ENCODE measurements at regions not wholly inside any gene's neighbourhood (a gene's known extent, or its start where the extent isn't known, plus 50 kb on each side); places are given as distances from the start of the nearest gene placed in this dataset.

- Mint-ChIP-seq H3K9me3 (no peaks in the 10 kb centered on the region), H3K36me3 (ENCODE audit: low read depth) (no peaks in the 10 kb centered on the region), H3K27me3 (no peaks in the 10 kb centered on the region), H3K4me1 (no peaks in the 10 kb centered on the region), H3K4me3 (no peak overlapping the region), H3K27ac (no peak overlapping the region)
- intact Hi-C loops (cut with micrococcal nuclease): no loop called here
- no peak for DNase-seq
Measured at GRCh38 chr1:239840790-239841189, 250.9 kb upstream of the FMN2 start.

- H3K27me3 Mint-ChIP-seq: no peaks in the 10 kb centered on the region
- intact Hi-C loops (cut with micrococcal nuclease): no loop called here
- H3K36me3 Mint-ChIP-seq (ENCODE audit: low read depth): no peaks in the 10 kb centered on the region
- H3K9me3 Mint-ChIP-seq: no peaks in the 10 kb centered on the region
- no peaks in the 10 kb centered on the region for H3K4me1 Mint-ChIP-seq
- no peak overlapping the region for H3K4me3 Mint-ChIP-seq
- no peak overlapping the region for H3K27ac Mint-ChIP-seq
- no peak for DNase-seq
Measured at GRCh38 chr1:239841631-239842030, 250.1 kb upstream of the FMN2 start.

GRCh38 chr1:239843541-239843940 is 248.1 kb upstream of the FMN2 start:
- Mint-ChIP-seq H3K4me3 (no peak overlapping the region), H3K27ac (no peak overlapping the region), H3K4me1 (no peaks in the 10 kb centered on the region), H3K9me3 (no peaks in the 10 kb centered on the region), H3K27me3 (no peaks in the 10 kb centered on the region), H3K36me3 (ENCODE audit: low read depth) (no peaks in the 10 kb centered on the region)
- intact Hi-C loops (cut with micrococcal nuclease): no loop called here
- no peak for DNase-seq

DNA sequence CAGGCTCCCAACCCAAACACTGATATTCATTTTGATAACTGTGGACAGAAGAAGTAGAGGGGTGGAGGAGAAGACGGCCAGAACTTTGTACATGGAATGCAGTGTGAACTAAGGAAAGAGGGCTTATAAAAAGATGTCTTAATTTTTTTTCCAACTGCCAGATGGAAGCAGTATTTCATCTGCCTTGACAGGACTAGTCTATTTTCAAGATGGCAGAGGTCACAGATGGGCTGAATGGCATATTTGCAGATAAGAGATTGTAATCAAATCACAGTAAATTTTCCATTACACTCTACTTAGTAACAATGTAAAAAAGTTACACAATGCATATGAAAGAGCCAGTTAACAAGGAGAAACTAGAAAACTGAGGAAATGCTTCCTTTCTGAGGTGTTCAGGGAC is 246.8 kb upstream of the FMN2 start:
- Mint-ChIP-seq H3K27me3 (no peaks in the 10 kb centered on the region), H3K9me3 (no peaks in the 10 kb centered on the region), H3K36me3 (ENCODE audit: low read depth) (no peaks in the 10 kb centered on the region), H3K27ac (no peak overlapping the region), H3K4me1 (no peaks in the 10 kb centered on the region), H3K4me3 (no peak overlapping the region)
- no peak for DNase-seq
- intact Hi-C loops (cut with micrococcal nuclease): no loop called here

GRCh38 chr1:239854922-239855321 is 236.8 kb upstream of the FMN2 start:
- intact Hi-C loops (cut with micrococcal nuclease): no loop called here
- no peak overlapping the region for H3K27ac Mint-ChIP-seq
- peaks cover 4% of the 10 kb centered on the region for H3K9me3 Mint-ChIP-seq
- H3K27me3 Mint-ChIP-seq: no peaks in the 10 kb centered on the region
- H3K4me1 Mint-ChIP-seq: no peaks in the 10 kb centered on the region
- no peak for DNase-seq
- H3K36me3 Mint-ChIP-seq (ENCODE audit: low read depth): no peaks in the 10 kb centered on the region
- no peak overlapping the region for H3K4me3 Mint-ChIP-seq

GRCh38 chr1:239856067-239856466 is 235.6 kb upstream of the FMN2 start:
- no peak overlapping the region for H3K27ac Mint-ChIP-seq
- H3K4me3 Mint-ChIP-seq: no peak overlapping the region
- H3K9me3 Mint-ChIP-seq: peaks cover 4% of the 10 kb centered on the region
- no peaks in the 10 kb centered on the region for H3K4me1 Mint-ChIP-seq
- H3K27me3 Mint-ChIP-seq: no peaks in the 10 kb centered on the region
- intact Hi-C loops (cut with micrococcal nuclease): no loop called here
- no peak for DNase-seq
- H3K36me3 Mint-ChIP-seq (ENCODE audit: low read depth): no peaks in the 10 kb centered on the region

- H3K27me3 Mint-ChIP-seq: no peaks in the 10 kb centered on the region
- no peaks in the 10 kb centered on the region for H3K36me3 Mint-ChIP-seq (ENCODE audit: low read depth)
- no peaks in the 10 kb centered on the region for H3K4me1 Mint-ChIP-seq
- H3K9me3 Mint-ChIP-seq: peaks cover 4% of the 10 kb centered on the region
- DNase-seq: no peak
- H3K4me3 Mint-ChIP-seq: no peak overlapping the region
- no peak overlapping the region for H3K27ac Mint-ChIP-seq
- intact Hi-C loops (cut with micrococcal nuclease): no loop called here
Measured at GRCh38 chr1:239856924-239857323, 234.8 kb upstream of the FMN2 start.

DNA sequence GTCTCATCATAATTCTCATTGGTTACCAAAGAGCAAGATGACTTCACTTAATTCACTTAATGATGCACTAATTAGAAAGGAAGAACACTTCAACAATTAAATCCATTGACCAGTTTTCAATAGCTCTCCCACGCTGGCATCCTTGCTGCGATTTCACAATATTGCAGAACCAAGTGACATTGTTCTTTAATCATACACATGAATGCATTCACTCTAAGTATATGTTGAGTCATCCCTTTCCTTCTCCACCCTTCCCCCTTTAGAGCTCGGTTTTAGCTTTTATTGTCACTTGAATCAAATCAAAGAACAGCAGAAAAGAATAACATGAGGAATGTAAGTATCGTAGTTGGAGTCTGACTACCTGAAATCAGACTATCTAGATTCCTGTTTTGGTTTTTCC is 233.6 kb upstream of the FMN2 start:
- intact Hi-C loops (cut with micrococcal nuclease): no loop called here
- Mint-ChIP-seq H3K4me3 (no peak overlapping the region), H3K36me3 (ENCODE audit: low read depth) (no peaks in the 10 kb centered on the region), H3K27ac (no peak overlapping the region), H3K4me1 (no peaks in the 10 kb centered on the region), H3K9me3 (peaks cover 4% of the 10 kb centered on the region), H3K27me3 (no peaks in the 10 kb centered on the region)
- DNase-seq: no peak

- DNase-seq: no peak
- H3K9me3 Mint-ChIP-seq: peaks cover 4% of the 10 kb centered on the region
- intact Hi-C loops (cut with micrococcal nuclease): no loop called here
- H3K4me1 Mint-ChIP-seq: no peaks in the 10 kb centered on the region
- H3K36me3 Mint-ChIP-seq (ENCODE audit: low read depth): no peaks in the 10 kb centered on the region
- H3K4me3 Mint-ChIP-seq: no peak overlapping the region
- H3K27me3 Mint-ChIP-seq: no peaks in the 10 kb centered on the region
- H3K27ac Mint-ChIP-seq: no peak overlapping the region
Measured at GRCh38 chr1:239858529-239858928, 233.2 kb upstream of the FMN2 start.

- no peak for DNase-seq
- H3K27me3 Mint-ChIP-seq: no peaks in the 10 kb centered on the region
- H3K9me3 Mint-ChIP-seq: no peaks in the 10 kb centered on the region
- H3K4me1 Mint-ChIP-seq: no peaks in the 10 kb centered on the region
- H3K27ac Mint-ChIP-seq: no peak overlapping the region
- intact Hi-C loops (cut with micrococcal nuclease): no loop called here
- H3K4me3 Mint-ChIP-seq: no peak overlapping the region
- H3K36me3 Mint-ChIP-seq (ENCODE audit: low read depth): no peaks in the 10 kb centered on the region
Measured at GRCh38 chr1:239861985-239862384, 229.7 kb upstream of the FMN2 start.

GRCh38 chr1:239868058-239868832 is 223.4 kb upstream of the FMN2 start:
- no peak for DNase-seq
- no peak overlapping the region for H3K27ac Mint-ChIP-seq
- no peaks in the 10 kb centered on the region for H3K9me3 Mint-ChIP-seq
- H3K4me3 Mint-ChIP-seq: no peak overlapping the region
- no peaks in the 10 kb centered on the region for H3K4me1 Mint-ChIP-seq
- intact Hi-C loops (cut with micrococcal nuclease): no loop called here
- H3K36me3 Mint-ChIP-seq (ENCODE audit: low read depth): no peaks in the 10 kb centered on the region
- no peaks in the 10 kb centered on the region for H3K27me3 Mint-ChIP-seq

DNA sequence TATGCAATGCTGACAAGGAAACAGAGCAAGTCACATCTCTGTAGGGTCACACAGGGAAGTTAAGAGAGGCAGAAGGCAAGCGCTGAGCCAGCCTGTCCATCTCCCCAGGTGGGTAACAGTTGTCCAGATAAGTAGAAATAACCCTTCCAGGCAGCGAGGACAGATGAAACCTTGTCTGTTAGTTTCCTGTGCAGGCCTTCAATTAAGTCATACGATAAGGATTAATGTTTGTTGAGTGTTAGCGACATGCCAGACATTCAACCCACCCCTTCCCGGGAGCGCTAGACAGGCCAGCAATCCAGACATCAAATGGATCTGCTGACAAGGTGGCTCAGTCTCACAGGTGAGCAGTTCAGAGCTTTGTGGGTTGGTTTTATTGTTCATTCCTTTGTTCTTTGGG is 221.5 kb upstream of the FMN2 start:
- intact Hi-C loops (cut with micrococcal nuclease): no loop called here
- Mint-ChIP-seq H3K36me3 (ENCODE audit: low read depth) (no peaks in the 10 kb centered on the region), H3K4me3 (no peak overlapping the region), H3K27me3 (no peaks in the 10 kb centered on the region), H3K27ac (no peak overlapping the region), H3K4me1 (no peaks in the 10 kb centered on the region), H3K9me3 (no peaks in the 10 kb centered on the region)
- no peak for DNase-seq

DNA sequence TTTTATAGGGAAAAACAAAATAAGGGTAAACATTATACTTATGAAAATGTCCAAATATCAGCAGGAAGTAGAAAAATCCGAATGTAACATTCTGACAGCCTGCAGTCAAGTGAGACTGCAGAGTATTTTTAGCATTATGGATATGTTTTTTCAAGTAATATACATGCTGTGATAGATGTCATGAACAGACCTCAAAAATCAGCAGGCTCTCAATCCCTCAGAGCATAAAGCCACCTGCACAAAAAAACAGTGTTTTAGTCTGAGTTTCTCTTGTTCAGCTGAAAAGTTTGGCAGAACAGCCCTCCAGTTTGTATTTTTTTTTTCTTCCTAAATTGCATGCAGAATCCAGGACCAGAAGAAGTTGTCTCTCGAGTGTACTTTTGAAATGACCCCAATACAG is 219.1 kb upstream of the FMN2 start:
- intact Hi-C loops (cut with micrococcal nuclease): no loop called here
- no peak for DNase-seq
- H3K4me3 Mint-ChIP-seq: no peak overlapping the region
- H3K4me1 Mint-ChIP-seq: no peaks in the 10 kb centered on the region
- H3K27me3 Mint-ChIP-seq: no peaks in the 10 kb centered on the region
- no peaks in the 10 kb centered on the region for H3K36me3 Mint-ChIP-seq (ENCODE audit: low read depth)
- no peak overlapping the region for H3K27ac Mint-ChIP-seq
- no peaks in the 10 kb centered on the region for H3K9me3 Mint-ChIP-seq

DNA sequence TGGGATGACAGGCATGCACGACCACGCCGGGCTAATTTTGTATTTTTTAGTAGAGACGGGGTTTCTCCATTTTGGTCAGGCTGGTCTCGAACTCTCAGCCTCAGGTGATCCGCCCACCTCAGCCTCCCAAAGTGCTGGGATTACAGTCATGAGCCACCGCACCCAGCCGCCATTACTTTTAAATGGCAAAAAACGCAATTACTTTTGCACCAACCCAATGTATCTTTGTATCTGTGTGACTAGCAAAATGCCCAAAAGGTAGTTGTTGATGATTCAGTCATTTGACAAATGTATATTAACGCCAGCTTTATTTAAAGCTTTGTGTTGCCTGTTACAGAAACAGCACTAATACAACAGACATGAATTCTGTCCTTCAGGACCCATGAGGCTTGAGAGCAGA is 216.9 kb upstream of the FMN2 start:
- Mint-ChIP-seq H3K9me3 (no peaks in the 10 kb centered on the region), H3K4me1 (no peaks in the 10 kb centered on the region), H3K36me3 (ENCODE audit: low read depth) (no peaks in the 10 kb centered on the region), H3K27ac (no peak overlapping the region), H3K27me3 (no peaks in the 10 kb centered on the region), H3K4me3 (no peak overlapping the region)
- DNase-seq: no peak
- intact Hi-C loops (cut with micrococcal nuclease): no loop called here

Data from activated CD4-positive, alpha-beta T cell treated with anti-CD3 and anti-CD28 coated beads, Interleukin-2, amount 10 ng/mL, durations not matched to agents 24 days and 14 days (primary cell).